PC-3 (cell line): ENCODE measurements at regions not wholly inside any gene's neighbourhood (a gene's known extent, or its start where the extent isn't known, plus 50 kb on each side); places are given as distances from the start of the nearest gene placed in this dataset.

Source experiments
- ATAC-seq: fragments of 200-7000 bp; cut with Tn5 transposase; 2 replicates; pipeline ENCODE4 v1.9.1; 2020; ENCODE audit warnings: mild to moderate bottlenecking, moderate library complexity
- BruUV-seq: library from RNA; stranded (reverse); fragments of 400-500 nt; replicated peaks from 2 replicates; lab custom pipeline; 2021; lab: Mats Ljungman, UMichigan
- CTCF ChIA-PET: fragments of 300-600 bp; sonication (Branson Sonifier 250); formaldehyde crosslinking; loops from one replicate; lab custom pipeline; 2022; ENCODE audit warnings: antibody characterized with exemption; lab: Charles Lee
- POLR2A ChIA-PET: fragments of 300-600 bp; sonication (Branson Sonifier 250); formaldehyde crosslinking; loops from one replicate; lab custom pipeline; 2022; ENCODE audit warnings: antibody characterized with exemption; ENCODE audit not compliant: unreplicated experiment; lab: Charles Lee
- DNase-seq: peaks from one replicate; pipeline ENCODE4 v3.0.0-alpha.2; 2015
- H2AFZ ChIP-seq: fragments of 300-600 bp; sonication (generic); 2 replicates; pipeline ENCODE4 v1.6.0; 2016; ENCODE audit warnings: antibody characterized with exemption, low read length
- H3F3A ChIP-seq: fragments of 300-600 bp; sonication (generic); one replicate; pipeline ENCODE4 v1.6.0; 2017; ENCODE audit warnings: antibody characterized with exemption, low read length, control low read depth, mild to moderate bottlenecking; ENCODE audit not compliant: unreplicated experiment
- H3K27ac ChIP-seq: fragments of 300-600 bp; sonication (generic); 2 replicates; pipeline ENCODE4 v1.5.1; 2016; ENCODE audit warnings: mild to moderate bottlenecking, low read length
- H3K27me3 ChIP-seq: fragments of 300-600 bp; sonication (generic); 2 replicates; pipeline ENCODE4 v1.6.1; 2016; ENCODE audit warnings: low read length, mixed read lengths
- H3K36me3 ChIP-seq: fragments of 300-600 bp; sonication (generic); 2 replicates; pipeline ENCODE4 v1.6.1; 2016; ENCODE audit warnings: low read depth, mixed run types, low read length, mixed read lengths
- H3K4me1 ChIP-seq: fragments of 300-600 bp; sonication (generic); 2 replicates; pipeline ENCODE4 v1.5.1; 2016; ENCODE audit warnings: low read length; ENCODE audit not compliant: insufficient read depth
- H3K4me2 ChIP-seq: fragments of 300-600 bp; sonication (generic); 2 replicates; pipeline ENCODE4 v1.6.0; 2016; ENCODE audit warnings: low read length
- H3K4me3 ChIP-seq: fragments of 300-600 bp; sonication (generic); 2 replicates; pipeline ENCODE4 v1.5.1; 2016; ENCODE audit warnings: mild to moderate bottlenecking, low read length, mixed read lengths
- H3K79me2 ChIP-seq: fragments of 300-600 bp; sonication (generic); 2 replicates; pipeline ENCODE4 v1.6.1; 2017; ENCODE audit warnings: low read length, mixed read lengths
- H3K9ac ChIP-seq: fragments of 300-600 bp; sonication (generic); 2 replicates; pipeline ENCODE4 v1.6.0; 2016; ENCODE audit warnings: mild to moderate bottlenecking, low read length
- H3K9me2 ChIP-seq: fragments of 300-600 bp; sonication (generic); replicated peaks from 2 replicates; pipeline ENCODE4 v1.6.1; 2016; ENCODE audit warnings: mixed run types, low read length, mixed read lengths
- H3K9me3 ChIP-seq: fragments of 300-600 bp; sonication (generic); 2 replicates; pipeline ENCODE4 v1.6.1; 2016; ENCODE audit warnings: low read length, mixed read lengths
- H4K20me1 ChIP-seq: fragments of 300-600 bp; sonication (generic); 2 replicates; pipeline ENCODE4 v1.6.1; 2016; ENCODE audit warnings: low read length, mixed read lengths
- EZH2 ChIP-seq: fragments of 300-600 bp; sonication (generic); IDR thresholded peaks from one replicate; pipeline ENCODE4 v1.6.1; 2017; ENCODE audit warnings: antibody characterized with exemption, mild to moderate bottlenecking, low read length; ENCODE audit not compliant: unreplicated experiment
- EZH2phosphoT487 ChIP-seq: fragments of 300-600 bp; sonication (generic); IDR thresholded peaks from 2 replicates; pipeline ENCODE4 v1.6.1; 2018; ENCODE audit warnings: mild to moderate bottlenecking, antibody characterized with exemption, low read length, borderline replicate concordance
- intact Hi-C: fragments of 100-400 bp; cut with micrococcal nuclease; formaldehyde crosslinking; loops from 2 replicates; pipeline ENCODE4 v1.9.0; 2023
- TF ChIP-seq, protein P1 (sequence below): fragments of 300-600 bp; sonication (generic); conservative IDR thresholded peaks from 2 replicates; pipeline ENCODE4 v1.5.1; 2017; ENCODE audit warnings: antibody characterized with exemption, low read depth, mild to moderate bottlenecking, low read length

DNA sequence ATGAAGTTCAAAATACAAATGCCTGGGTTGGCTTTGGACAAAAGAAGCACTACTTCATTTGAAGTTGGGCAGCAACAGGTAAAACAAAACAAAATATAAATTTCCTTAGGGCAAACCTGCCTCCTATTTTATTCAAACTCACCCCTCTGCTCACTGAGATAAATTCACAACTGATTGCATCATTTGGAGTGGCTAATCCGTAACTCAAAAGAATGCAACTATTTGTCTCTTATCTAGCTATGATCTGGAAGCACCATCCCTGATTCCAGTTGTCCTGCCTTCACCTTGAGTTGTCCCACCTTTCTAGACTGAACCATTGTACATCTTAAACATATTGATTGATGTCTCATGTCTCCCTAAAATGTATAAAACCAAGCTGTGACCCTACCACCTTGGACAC lies 145.0 kb downstream of the CCER1 start:
- intact Hi-C loops: loop anchor here (10.0 kb wide), 1 partner anchor 65 kb away; no protein-coding TSS in a partner anchor
- Histone ChIP-seq H3F3A (no peaks in the 10 kb centered on the region), H3K79me2 (no peaks in the 10 kb centered on the region)

DNA sequence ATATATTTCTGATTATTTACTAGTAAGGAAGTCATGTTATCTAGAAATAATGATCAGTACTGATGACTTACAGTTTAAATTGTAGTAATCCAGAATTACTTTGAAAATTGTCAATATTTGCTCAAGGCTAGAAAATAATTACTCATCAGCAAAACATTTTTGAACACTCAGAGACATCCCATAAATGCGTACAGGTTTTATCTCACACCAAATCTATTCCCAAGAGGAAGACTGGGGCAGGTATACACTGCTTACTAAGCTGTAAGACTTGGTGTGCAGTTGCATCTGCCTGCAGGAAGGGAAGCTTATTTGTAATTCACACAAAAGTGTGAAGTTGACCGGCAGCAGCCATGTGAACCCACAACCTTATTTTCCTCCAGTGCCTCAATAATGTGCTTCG lies 146.4 kb downstream of the CCER1 start:
- Histone ChIP-seq H3K4me1 (peaks cover 36% of the 10 kb centered on the region), H3K27me3 (no peaks in the 10 kb centered on the region), H3F3A (no peaks in the 10 kb centered on the region), H3K27ac (peak overlapping the region; percentile 84), H3K4me3 (no peak overlapping the region), H3K36me3 (no peaks in the 10 kb centered on the region), H3K79me2 (no peaks in the 10 kb centered on the region), H4K20me1 (no peaks in the 10 kb centered on the region), H3K9me2 (no peaks in the 10 kb centered on the region), H2AFZ (no peak overlapping the region), H3K4me2 (peak overlapping the region; percentile 33), H3K9ac (peak overlapping the region; percentile 43), H3K9me3 (no peaks in the 10 kb centered on the region)
- ChIA-PET CTCF (interaction anchor here (1.3 kb wide), 1 partner anchor 113 kb away, joined by 4 read pairs; no protein-coding TSS in a partner anchor), POLR2A (no interaction called here)
- peak; percentile 99 for ATAC-seq
- intact Hi-C loops: loop anchor here (10.0 kb wide), 1 partner anchor 64 kb away; no protein-coding TSS in a partner anchor
- no TSS peak for BruUV-seq
- TF ChIP-seq, protein P1, sequence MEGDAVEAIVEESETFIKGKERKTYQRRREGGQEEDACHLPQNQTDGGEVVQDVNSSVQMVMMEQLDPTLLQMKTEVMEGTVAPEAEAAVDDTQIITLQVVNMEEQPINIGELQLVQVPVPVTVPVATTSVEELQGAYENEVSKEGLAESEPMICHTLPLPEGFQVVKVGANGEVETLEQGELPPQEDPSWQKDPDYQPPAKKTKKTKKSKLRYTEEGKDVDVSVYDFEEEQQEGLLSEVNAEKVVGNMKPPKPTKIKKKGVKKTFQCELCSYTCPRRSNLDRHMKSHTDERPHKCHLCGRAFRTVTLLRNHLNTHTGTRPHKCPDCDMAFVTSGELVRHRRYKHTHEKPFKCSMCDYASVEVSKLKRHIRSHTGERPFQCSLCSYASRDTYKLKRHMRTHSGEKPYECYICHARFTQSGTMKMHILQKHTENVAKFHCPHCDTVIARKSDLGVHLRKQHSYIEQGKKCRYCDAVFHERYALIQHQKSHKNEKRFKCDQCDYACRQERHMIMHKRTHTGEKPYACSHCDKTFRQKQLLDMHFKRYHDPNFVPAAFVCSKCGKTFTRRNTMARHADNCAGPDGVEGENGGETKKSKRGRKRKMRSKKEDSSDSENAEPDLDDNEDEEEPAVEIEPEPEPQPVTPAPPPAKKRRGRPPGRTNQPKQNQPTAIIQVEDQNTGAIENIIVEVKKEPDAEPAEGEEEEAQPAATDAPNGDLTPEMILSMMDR: no peak
- TF ChIP-seq EZH2 (no peak), EZH2phosphoT487 (no peak)
- DNase-seq: peak; percentile 93

More for the DNA sequence above, 145.0 kb downstream of the CCER1 start:
- Histone ChIP-seq H3K9ac (no peak overlapping the region), H3K4me1 (peaks cover 36% of the 10 kb centered on the region), H2AFZ (no peak overlapping the region), H3K27ac (no peak overlapping the region), H3K4me3 (no peak overlapping the region), H3K4me2 (no peak overlapping the region), H3K27me3 (no peaks in the 10 kb centered on the region), H4K20me1 (no peaks in the 10 kb centered on the region), H3K36me3 (no peaks in the 10 kb centered on the region), H3K9me3 (no peaks in the 10 kb centered on the region), H3K9me2 (no peaks in the 10 kb centered on the region)
- ChIA-PET POLR2A (no interaction called here), CTCF (interaction anchor here (1.3 kb wide), 1 partner anchor 114 kb away, joined by 4 read pairs; no protein-coding TSS in a partner anchor)
- DNase-seq (peak; percentile 50), ATAC-seq (no peak)
- BruUV-seq: no TSS peak
- no peak for TF ChIP-seq EZH2
- no peak for TF ChIP-seq EZH2phosphoT487
- TF ChIP-seq, protein P1: no peak

DNA sequence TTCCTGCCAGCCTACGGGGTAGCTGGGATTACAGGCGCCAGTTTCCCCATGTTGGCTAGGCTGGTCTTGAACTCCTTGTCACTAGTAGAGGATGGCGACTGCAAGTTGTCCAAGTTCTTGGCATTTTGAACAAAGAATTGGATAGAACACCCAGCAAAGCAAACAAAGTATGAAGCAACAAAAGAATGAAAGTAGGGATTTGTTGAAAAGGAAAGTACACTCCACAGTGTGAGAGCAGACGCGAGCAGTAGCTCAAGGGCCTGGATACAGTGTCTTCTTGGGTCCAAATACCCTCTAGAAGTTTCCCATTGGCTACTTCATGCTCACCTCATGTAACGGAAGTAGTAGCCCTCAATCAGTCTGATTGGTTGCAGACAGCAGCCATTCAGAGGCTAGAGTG lies 152.2 kb downstream of the CCER1 start:
- Histone ChIP-seq H3K27ac (no peak overlapping the region), H3K79me2 (no peaks in the 10 kb centered on the region), H3K9me2 (no peaks in the 10 kb centered on the region), H3F3A (no peaks in the 10 kb centered on the region), H3K27me3 (no peaks in the 10 kb centered on the region), H3K4me2 (no peak overlapping the region), H2AFZ (no peak overlapping the region), H3K9ac (no peak overlapping the region), H3K36me3 (no peaks in the 10 kb centered on the region), H4K20me1 (no peaks in the 10 kb centered on the region), H3K4me3 (no peak overlapping the region), H3K4me1 (peaks cover 29% of the 10 kb centered on the region), H3K9me3 (no peaks in the 10 kb centered on the region)
- TF ChIP-seq EZH2phosphoT487 (no peak), EZH2 (no peak)
- TF ChIP-seq, protein P1: no peak
- intact Hi-C loops: loop anchor here (10.0 kb wide), 1 partner anchor 58 kb away; no protein-coding TSS in a partner anchor
- CTCF ChIA-PET: no interaction called here
- POLR2A ChIA-PET: no interaction called here
- ATAC-seq: no peak
- DNase-seq: no peak
- BruUV-seq: no TSS peak
